Endothelial cell of umbilical vein (primary cell): ENCODE measurements at regions not wholly inside any gene's neighbourhood (a gene's known extent, or its start where the extent isn't known, plus 50 kb on each side); places are given as distances from the start of the nearest gene placed in this dataset.

Source experiments
- BruUV-seq: library from RNA; stranded (reverse); fragments of 400-500 nt; replicated peaks from 2 replicates; lab custom pipeline; 2021; lab: Mats Ljungman, UMichigan
- CTCF ChIA-PET: fragments of 300-600, 350-600 bp; sonication (Branson Sonifier 250); formaldehyde crosslinking; loops from one replicate; lab custom pipeline; 2021; ENCODE audit warnings: antibody characterized with exemption, inconsistent platforms; lab: Charles Lee
- POLR2A ChIA-PET: fragments of 300-600, 350-600 bp; sonication (Branson Sonifier 250); formaldehyde crosslinking; loops from one replicate; lab custom pipeline; 2021; ENCODE audit warnings: antibody characterized with exemption, inconsistent platforms; lab: Charles Lee
- DNase-seq: peaks from one replicate; pipeline ENCODE4 v3.0.0-alpha.2; 2011; ENCODE audit warnings: low read depth, low spot score
- FAIRE-seq: peaks from 2 replicates; lab custom pipeline; 2011; peaks lifted over from hg19 to GRCh38; lab: Jason Lieb, UNC
- H2AFZ ChIP-seq: 2 replicates; pipeline ENCODE4 v1.6.0; 2012; ENCODE audit warnings: low read depth, low read length, control low read depth, inconsistent platforms
- H3K27ac ChIP-seq: 2 replicates; pipeline ENCODE4 v1.5.1; 2011; ENCODE audit warnings: low read depth, mild to moderate bottlenecking, control low read depth, low read length, moderate library complexity; ENCODE audit not compliant: insufficient read depth
- H3K27me3 ChIP-seq, 2 experiments: 2 replicates each; pipeline versions ENCODE4 v1.6.0 to v1.6.1; 2011; ENCODE audit warnings: low read length in 2 of 2, mixed read lengths in 1 of 2; ENCODE audit not compliant: control insufficient read depth in 2 of 2, insufficient read depth in 2 of 2
- H3K36me3 ChIP-seq, 2 experiments: 2 replicates in 1 of 2; 3 replicates in 1 of 2; pipeline ENCODE4 v1.5.1; 2011; ENCODE audit warnings: low read length in 2 of 2, mild to moderate bottlenecking in 1 of 2, moderate library complexity in 1 of 2; ENCODE audit not compliant: control insufficient read depth in 2 of 2, insufficient read depth in 2 of 2; ENCODE audit errors: extremely low read depth in 1 of 2
- H3K4me1 ChIP-seq: 3 replicates; pipeline ENCODE4 v1.5.1; 2011; ENCODE audit warnings: mild to moderate bottlenecking, low read length; ENCODE audit not compliant: control insufficient read depth, insufficient read depth; ENCODE audit errors: extremely low read depth
- H3K4me2 ChIP-seq: 2 replicates; pipeline ENCODE4 v1.6.1; 2011; ENCODE audit warnings: low read length, control low read depth, mixed read lengths; ENCODE audit not compliant: insufficient read depth
- H3K4me3 ChIP-seq, 3 experiments: fragments of 200-600 bp in 1 of 3; sonication (generic), shearing (Covaris generic) in 1 of 3; replicated peaks in 1 of 3; 2 replicates each; pipeline ENCODE4 v1.5.1; 2011 to 2016; ENCODE audit warnings: control low read depth in 3 of 3, low read length in 3 of 3, mild to moderate bottlenecking in 2 of 3, inconsistent platforms in 1 of 3, low read depth in 1 of 3, moderate library complexity in 1 of 3; ENCODE audit not compliant: insufficient read depth in 1 of 3
- H3K79me2 ChIP-seq: 2 replicates; pipeline ENCODE4 v1.6.0; 2012; ENCODE audit warnings: low read length, inconsistent platforms; ENCODE audit not compliant: control insufficient read depth, insufficient read depth
- H3K9ac ChIP-seq: replicated peaks from 2 replicates; pipeline ENCODE3; 2011; ENCODE audit warnings: low read length, control low read depth; ENCODE audit not compliant: insufficient read depth; ENCODE audit errors: extremely low read depth
- H3K9me1 ChIP-seq: replicated peaks from 3 replicates; pipeline ENCODE4 v1.6.0; 2011; ENCODE audit warnings: mild to moderate bottlenecking, low read length; ENCODE audit not compliant: control insufficient read depth, insufficient read depth; ENCODE audit errors: extremely low read depth
- H3K9me3 ChIP-seq: replicated peaks from 2 replicates; pipeline ENCODE4 v1.5.1; 2012; ENCODE audit warnings: low read length, inconsistent platforms; ENCODE audit not compliant: control insufficient read depth, insufficient read depth
- H4K20me1 ChIP-seq: replicated peaks from 2 replicates; pipeline ENCODE3; 2011; ENCODE audit warnings: mild to moderate bottlenecking, low read length; ENCODE audit not compliant: control insufficient read depth, insufficient read depth; ENCODE audit errors: extremely low read depth
- CTCF ChIP-seq, 2 donors: IDR thresholded peaks; 1 replicate in 1 of 2; 2 replicates in 1 of 2; pipeline ENCODE4 v1.5.1; 2011; ENCODE audit warnings: low read length in 2 of 2, mild to moderate bottlenecking in 2 of 2, moderate library complexity in 2 of 2, control low read depth in 1 of 2, inconsistent platforms in 1 of 2, low read depth in 1 of 2; ENCODE audit not compliant: insufficient read depth in 1 of 2; ENCODE audit errors: extremely low read depth in 1 of 2
- FOS ChIP-seq: IDR thresholded peaks from 2 replicates; pipeline ENCODE4 v1.6.1; 2011; ENCODE audit warnings: mild to moderate bottlenecking, low read length, moderate library complexity, borderline replicate concordance; ENCODE audit not compliant: insufficient read depth
- JUN ChIP-seq: IDR thresholded peaks from 2 replicates; pipeline ENCODE4 v1.6.1; 2011; ENCODE audit warnings: borderline replicate concordance, low read depth; ENCODE audit not compliant: insufficient read length, insufficient read depth
- POLR2AphosphoS5 ChIP-seq: IDR thresholded peaks from 2 replicates; pipeline ENCODE4 v1.6.1; 2012; ENCODE audit warnings: low read depth, mild to moderate bottlenecking, control low read depth, low read length, moderate library complexity; ENCODE audit not compliant: insufficient read depth
- dilution Hi-C: fragments of 300-500 bp; cut with MboI; formaldehyde crosslinking; loops from one replicate; pipeline ENCODE4 v1.15.0; 2019; ENCODE audit warnings: low sequenced_read_pairs; ENCODE audit not compliant: extremely low pct_ligation_motif_present
- intact Hi-C: fragments of 100-400 bp; cut with micrococcal nuclease; formaldehyde crosslinking; loops from one replicate; pipeline ENCODE4 v1.10.0; 2022
- TF ChIP-seq, protein P1 (sequence below): IDR thresholded peaks from 2 replicates; pipeline ENCODE4 v1.6.1; 2011; ENCODE audit not compliant: insufficient read depth, insufficient read length

GRCh38 chr10:108413954-108414353 lies 1249.4 kb upstream of the SORCS1 start:
- CTCF ChIA-PET, result interaction anchor here (1.0 kb wide), 1 partner anchor 12 kb away, joined by 3 read pairs; no protein-coding TSS in a partner anchor

More at GRCh38 chr10:108413954-108414353, 1249.4 kb upstream of the SORCS1 start:
- Histone ChIP-seq H3K9me3 (peaks cover 2% of the 10 kb centered on the region), H4K20me1 (no peaks in the 10 kb centered on the region), H3K79me2 (no peaks in the 10 kb centered on the region), H3K9me1 (no peaks in the 10 kb centered on the region), H3K4me3 (no peak overlapping the region), H3K4me2 (no peak overlapping the region), H3K9ac (no peak overlapping the region), H3K27ac (no peak overlapping the region), H3K27me3 (no peaks in the 10 kb centered on the region), H2AFZ (no peak overlapping the region), H3K4me1 (no peaks in the 10 kb centered on the region), H3K36me3 (no peaks in the 10 kb centered on the region)
- BruUV-seq, result no TSS peak
- dilution Hi-C loops, result no loop called here
- POLR2A ChIA-PET, result no interaction called here
- DNase-seq (no peak), FAIRE-seq (no peak)
- intact Hi-C loops, result no loop called here
- no peak for TF ChIP-seq CTCF (IDR thresholded peaks at IDR 0.05; ENCODE audit: extremely low read depth in 1 of 2, insufficient read depth in 1 of 2, low read depth in 1 of 2, low read length in 2 of 2)
- TF ChIP-seq, protein P1, sequence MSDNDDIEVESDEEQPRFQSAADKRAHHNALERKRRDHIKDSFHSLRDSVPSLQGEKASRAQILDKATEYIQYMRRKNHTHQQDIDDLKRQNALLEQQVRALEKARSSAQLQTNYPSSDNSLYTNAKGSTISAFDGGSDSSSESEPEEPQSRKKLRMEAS, result no peak
- no peak for TF ChIP-seq FOS
- no peak for TF ChIP-seq POLR2AphosphoS5
- no peak for TF ChIP-seq JUN
